WTC11 (cell line): ENCODE measurements at regions not wholly inside any gene's neighbourhood (a gene's known extent, or its start where the extent isn't known, plus 50 kb on each side); places are given as distances from the start of the nearest gene placed in this dataset.

Experiments
- ATAC-seq: fragments of 200-7000 bp; cut with Tn5 transposase; 2 replicates; pipeline ENCODE4 v1.10.0; 2021; ENCODE audit warnings: mild to moderate bottlenecking, moderate library complexity
- CTCF ChIA-PET: fragments of 300-600 bp; sonication (Branson Sonifier 250); formaldehyde crosslinking; loops from one replicate; lab custom pipeline; 2021; ENCODE audit warnings: antibody characterized with exemption; lab: Charles Lee
- POLR2A ChIA-PET: fragments of 350-600 bp; sonication (Branson Sonifier 250); formaldehyde crosslinking; loops from one replicate; lab custom pipeline; 2021; ENCODE audit warnings: antibody characterized with exemption; lab: Charles Lee
- DNase-seq: peaks from one replicate; pipeline ENCODE4 v3.0.0; 2021; ENCODE audit warnings: low spot score
- H3K27ac Mint-ChIP-seq: 2 replicates; pipeline ENCODE4 v1.8.0; 2021; ENCODE audit warnings: mixed read lengths
- H3K27me3 Mint-ChIP-seq: 2 replicates; pipeline ENCODE4 v1.8.0; 2021; ENCODE audit warnings: low read depth, mild to moderate bottlenecking, moderate library complexity, mixed read lengths
- H3K36me3 Mint-ChIP-seq: 2 replicates; pipeline ENCODE4 v1.8.0; 2021; ENCODE audit warnings: mixed read lengths
- H3K4me1 Mint-ChIP-seq: 2 replicates; pipeline ENCODE4 v1.8.0; 2022; ENCODE audit warnings: mixed read lengths
- H3K4me3 Mint-ChIP-seq: 2 replicates; pipeline ENCODE4 v1.8.0; 2021; ENCODE audit warnings: mild to moderate bottlenecking, moderate library complexity, mixed read lengths
- H3K9me3 Mint-ChIP-seq: 2 replicates; pipeline ENCODE4 v1.8.0; 2021; ENCODE audit warnings: mixed read lengths
- CTCF ChIP-seq: fragments of 200-600 bp; IDR thresholded peaks from 2 replicates; pipeline ENCODE4 v1.8.0; 2022; ENCODE audit warnings: antibody characterized with exemption
- ELF4 ChIP-seq: sonication (generic); formaldehyde crosslinking; IDR thresholded peaks from 2 replicates; pipeline ENCODE4 v1.8.1; 2022; ENCODE audit warnings: low read depth, mild to moderate bottlenecking, moderate library complexity, missing genetic modification reagents
- EMX1 ChIP-seq: fragments of 250-450 bp; sonication (Bioruptor Pico); IDR thresholded peaks from 2 replicates; pipeline ENCODE4 v1.8.0; 2021; ENCODE audit warnings: mild to moderate bottlenecking
- ETV6 ChIP-seq: sonication (generic); formaldehyde crosslinking; IDR thresholded peaks from 2 replicates; pipeline ENCODE4 v1.8.1; 2022; ENCODE audit warnings: mild to moderate bottlenecking, missing genetic modification reagents
- FOXK1 ChIP-seq: sonication (generic); formaldehyde crosslinking; IDR thresholded peaks from 2 replicates; pipeline ENCODE4 v1.8.0; 2022; ENCODE audit warnings: mild to moderate bottlenecking, moderate library complexity, missing genetic modification reagents
- FOXP4 ChIP-seq: sonication (generic); formaldehyde crosslinking; IDR thresholded peaks from 2 replicates; pipeline ENCODE4 v1.8.0; 2022; ENCODE audit warnings: mild to moderate bottlenecking, missing genetic modification reagents
- HMGA2 ChIP-seq: fragments of 250-450 bp; sonication (Bioruptor Pico); IDR thresholded peaks from 2 replicates; pipeline ENCODE4 v1.4.0; 2021; ENCODE audit warnings: mild to moderate bottlenecking, moderate library complexity
- IRF1 ChIP-seq: sonication (generic); formaldehyde crosslinking; IDR thresholded peaks from 2 replicates; pipeline ENCODE4 v1.8.0; 2023; ENCODE audit warnings: missing genetic modification reagents
- MAX ChIP-seq: sonication (generic); formaldehyde crosslinking; IDR thresholded peaks from 2 replicates; pipeline ENCODE4 v1.8.0; 2022; ENCODE audit warnings: mild to moderate bottlenecking, missing genetic modification reagents
- MLX ChIP-seq: sonication (generic); formaldehyde crosslinking; IDR thresholded peaks from 2 replicates; pipeline ENCODE4 v1.8.1; 2023; ENCODE audit warnings: mild to moderate bottlenecking, missing genetic modification reagents, moderate library complexity
- NR1H2 ChIP-seq: sonication (generic); formaldehyde crosslinking; IDR thresholded peaks from 2 replicates; pipeline ENCODE4 v1.9.0; 2021; ENCODE audit warnings: mild to moderate bottlenecking, moderate library complexity, missing genetic modification reagents
- NR2C2 ChIP-seq: sonication (generic); formaldehyde crosslinking; IDR thresholded peaks from 2 replicates; pipeline ENCODE4 v1.8.0; 2022; ENCODE audit warnings: mild to moderate bottlenecking, missing genetic modification reagents
- OVOL2 ChIP-seq: fragments of 250-450 bp; sonication (Bioruptor Pico); IDR thresholded peaks from 2 replicates; pipeline ENCODE4 v1.9.0; 2021; ENCODE audit warnings: mild to moderate bottlenecking, borderline replicate concordance
- PRRX2 ChIP-seq: fragments of 250-450 bp; sonication (Bioruptor Pico); IDR thresholded peaks from 2 replicates; pipeline ENCODE4 v1.8.0; 2021; ENCODE audit warnings: mild to moderate bottlenecking
- RORB ChIP-seq: fragments of 250-450 bp; sonication (Bioruptor Pico); IDR thresholded peaks from 2 replicates; pipeline ENCODE4 v1.9.0; 2021; ENCODE audit warnings: mild to moderate bottlenecking
- SOX15 ChIP-seq: fragments of 250-450 bp; sonication (Bioruptor Pico); IDR thresholded peaks from 2 replicates; pipeline ENCODE4 v1.9.0; 2021; ENCODE audit warnings: mild to moderate bottlenecking
- SP1 ChIP-seq: sonication (generic); formaldehyde crosslinking; conservative IDR thresholded peaks from 2 replicates; pipeline ENCODE4 v1.8.1; 2022; ENCODE audit warnings: missing genetic modification reagents
- ZBTB21 ChIP-seq: sonication (generic); formaldehyde crosslinking; IDR thresholded peaks from 2 replicates; pipeline ENCODE4 v1.8.1; 2023; ENCODE audit warnings: mild to moderate bottlenecking, missing genetic modification reagents, borderline replicate concordance
- ZBTB43 ChIP-seq: sonication (generic); formaldehyde crosslinking; IDR thresholded peaks from 2 replicates; pipeline ENCODE4 v1.8.1; 2023; ENCODE audit warnings: mild to moderate bottlenecking, missing genetic modification reagents
- ZMAT4 ChIP-seq: fragments of 250-450 bp; sonication (Bioruptor Pico); IDR thresholded peaks from 2 replicates; pipeline ENCODE4 v1.9.0; 2021; ENCODE audit warnings: mild to moderate bottlenecking
- ZNF317 ChIP-seq: sonication (generic); formaldehyde crosslinking; IDR thresholded peaks from 2 replicates; pipeline ENCODE4 v1.8.1; 2023; ENCODE audit warnings: low read depth, mild to moderate bottlenecking, moderate library complexity, missing genetic modification reagents, borderline replicate concordance
- ZNF396 ChIP-seq: fragments of 250-450 bp; sonication (Bioruptor Pico); IDR thresholded peaks from 2 replicates; pipeline ENCODE4 v1.8.0; 2021; ENCODE audit warnings: mild to moderate bottlenecking, moderate library complexity, borderline replicate concordance
- ZNF416 ChIP-seq: fragments of 250-450 bp; sonication (Bioruptor Pico); IDR thresholded peaks from 2 replicates; pipeline ENCODE4 v1.9.0; 2021; ENCODE audit warnings: mild to moderate bottlenecking, inconsistent platforms
- ZNF423 ChIP-seq: fragments of 250-450 bp; sonication (Bioruptor Pico); IDR thresholded peaks from 2 replicates; pipeline ENCODE4 v2.1.2; 2022; ENCODE audit warnings: mild to moderate bottlenecking, moderate library complexity
- ZNF671 ChIP-seq: fragments of 250-450 bp; sonication (Bioruptor Pico); IDR thresholded peaks from 2 replicates; pipeline ENCODE4 v1.8.0; 2021; ENCODE audit warnings: mild to moderate bottlenecking

GRCh38 chr18:37634516-37634915 lies 68.9 kb upstream of the CELF4 start:
- H3K4me1 Mint-ChIP-seq = peaks cover 2% of the 10 kb centered on the region
- TF ChIP-seq RORB (CRISPR knock-in tag) (no peak), NR1H2 (CRISPR knock-in tag) (no peak), PRRX2 (CRISPR knock-in tag) (no peak), OVOL2 (no peak), SP1 (CRISPR knock-in tag) (no peak), ZNF423 (CRISPR knock-in tag) (no peak), ZNF396 (CRISPR knock-in tag) (no peak), ETV6 (CRISPR knock-in tag) (no peak)
- ATAC-seq (no peak), DNase-seq (no peak)
- no peaks in the 10 kb centered on the region for H3K9me3 Mint-ChIP-seq
- no peak overlapping the region for H3K27ac Mint-ChIP-seq
- H3K27me3 Mint-ChIP-seq = peaks cover 15% of the 10 kb centered on the region
- POLR2A ChIA-PET = no interaction called here
- CTCF ChIA-PET = no interaction called here
- no peaks in the 10 kb centered on the region for H3K36me3 Mint-ChIP-seq
- no peak overlapping the region for H3K4me3 Mint-ChIP-seq

- TF ChIP-seq ZNF416 (CRISPR knock-in tag) (no peak), MLX (no peak), HMGA2 (CRISPR knock-in tag) (no peak), CTCF (no peak), SOX15 (CRISPR knock-in tag) (no peak), EMX1 (CRISPR knock-in tag) (no peak), ZMAT4 (CRISPR knock-in tag) (no peak), NR2C2 (CRISPR knock-in tag) (no peak), ZNF671 (no peak), ZBTB43 (CRISPR knock-in tag) (no peak), ZNF317 (no peak), MAX (no peak), ZNF396 (CRISPR knock-in tag) (no peak), FOXP4 (CRISPR knock-in tag) (no peak), ZBTB21 (no peak), SP1 (CRISPR knock-in tag) (no peak), IRF1 (CRISPR knock-in tag) (no peak), FOXK1 (CRISPR knock-in tag) (no peak), ELF4 (CRISPR knock-in tag) (no peak)
- Mint-ChIP-seq H3K36me3 (no peaks in the 10 kb centered on the region), H3K27me3 (peaks cover 25% of the 10 kb centered on the region), H3K4me3 (no peak overlapping the region), H3K4me1 (no peaks in the 10 kb centered on the region), H3K27ac (no peak overlapping the region), H3K9me3 (no peaks in the 10 kb centered on the region)
- DNase-seq (no peak), ATAC-seq (no peak)
- ChIA-PET CTCF (no interaction called here), POLR2A (no interaction called here)
Measured at GRCh38 chr18:37631422-37631821, 65.8 kb upstream of the CELF4 start.
